Activated effector memory CD4-positive, alpha-beta T cell treated with Interleukin-2 at 50 U/mL for 16 hours (primary cell): ENCODE measurements at regions not wholly inside any gene's neighbourhood (a gene's known extent, or its start where the extent isn't known, plus 50 kb on each side); places are given as distances from the start of the nearest gene placed in this dataset.
"Not testable (repeated sequence)": the region's sequence is repeated elsewhere in the genome, so short reads cannot be mapped to it uniquely, and the experiment has no call there.

Source experiments
- DNase-seq: peaks from one replicate; pipeline ENCODE4 v3.0.0-alpha.2; 2020

DNA sequence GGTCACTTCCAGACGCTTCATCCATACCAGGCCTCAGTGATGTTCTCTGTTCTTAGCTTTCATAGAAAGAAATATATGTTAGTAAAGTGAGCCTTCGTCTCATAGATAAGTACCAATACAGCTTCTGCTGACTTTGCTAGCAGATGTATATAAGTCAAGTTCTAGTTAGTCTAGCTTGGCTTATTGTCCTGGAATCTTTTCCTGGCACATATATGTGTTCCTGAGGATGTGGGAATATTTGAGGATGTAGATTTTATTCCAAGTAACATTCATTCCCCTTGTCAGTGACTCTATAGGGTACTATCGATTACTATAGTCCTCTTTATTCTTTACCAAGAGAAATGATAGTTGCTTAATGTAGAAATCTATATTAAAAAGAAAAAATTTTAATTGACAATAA lies 135.2 kb upstream of the FAM9C start:
- no peak for DNase-seq

- DNase-seq, result no peak
These were observed 134.7 kb upstream of the FAM9C start for GRCh38 chrX:13179100-13179499.

GRCh38 chrX:13177921-13178566 lies 133.6 kb upstream of the FAM9C start:
- DNase-seq, result no peak

- no peak for DNase-seq
These were observed 130.6 kb upstream of the FAM9C start for GRCh38 chrX:13175056-13175455.

DNA sequence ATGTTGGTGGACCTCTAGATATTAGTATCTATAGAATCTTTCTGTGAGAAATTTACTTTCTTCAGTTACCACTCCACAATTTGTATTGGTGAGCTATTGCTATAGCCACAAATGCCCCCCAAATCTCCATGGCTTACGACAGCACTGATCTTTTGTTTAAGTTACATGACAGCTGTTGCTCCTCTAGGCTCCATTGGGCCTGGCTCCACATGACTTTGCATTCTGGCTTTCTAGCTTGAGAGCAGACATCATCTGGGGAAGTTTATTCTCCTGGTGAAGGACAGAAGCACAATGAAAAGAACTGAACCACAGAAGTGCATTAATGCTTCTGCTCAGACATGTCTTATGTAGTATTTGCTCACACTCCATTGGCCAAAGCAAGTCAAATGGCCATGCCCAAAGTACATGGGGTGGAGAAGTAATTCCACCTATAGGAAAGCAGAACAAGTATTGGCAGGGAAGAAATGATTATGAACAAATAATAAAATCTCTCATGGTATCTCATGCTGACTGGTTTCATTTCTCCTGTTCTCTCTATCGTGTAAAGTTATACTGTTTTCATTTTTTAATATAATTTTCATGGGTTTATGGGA lies 126.6 kb upstream of the FAM9C start:
- DNase-seq, result no peak

DNA sequence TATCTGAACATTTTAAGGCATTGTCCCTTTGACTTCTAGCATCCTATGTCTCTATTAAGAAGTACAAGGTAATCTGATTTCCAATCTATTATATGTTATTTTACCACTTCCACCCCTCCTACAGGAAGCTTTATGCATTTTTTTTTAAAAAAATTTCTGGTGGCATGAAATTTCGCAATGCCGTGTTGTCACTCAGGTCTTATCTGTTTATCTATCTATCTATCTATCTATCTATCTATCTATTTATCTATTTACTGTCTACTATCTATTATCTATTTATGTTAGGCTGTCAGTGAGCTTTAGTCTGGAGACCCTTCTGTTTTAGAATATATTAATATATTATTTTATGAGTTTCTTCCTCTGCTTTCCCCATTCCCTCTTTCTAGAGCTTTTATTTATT lies 125.3 kb upstream of the FAM9C start:
- DNase-seq, result no peak

DNA sequence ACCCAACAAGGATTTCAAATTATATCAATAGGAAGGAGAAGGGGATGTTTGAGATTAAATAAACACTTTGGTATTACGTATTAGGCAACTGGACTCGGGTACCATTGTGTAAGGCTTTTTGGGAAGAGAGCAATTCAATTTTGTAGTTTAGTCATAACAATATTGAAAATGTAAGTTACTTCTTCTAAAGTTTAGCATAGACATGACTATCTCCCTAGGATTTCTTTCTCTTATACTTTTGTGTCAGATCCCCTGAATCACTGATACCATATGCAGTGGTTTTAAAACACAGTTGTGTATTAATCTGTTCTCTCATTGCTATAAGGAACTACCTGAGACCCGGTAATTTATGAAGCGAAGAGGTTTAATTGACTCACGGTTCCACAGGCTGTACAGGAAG lies 123.8 kb upstream of the FAM9C start:
- no peak for DNase-seq

DNA sequence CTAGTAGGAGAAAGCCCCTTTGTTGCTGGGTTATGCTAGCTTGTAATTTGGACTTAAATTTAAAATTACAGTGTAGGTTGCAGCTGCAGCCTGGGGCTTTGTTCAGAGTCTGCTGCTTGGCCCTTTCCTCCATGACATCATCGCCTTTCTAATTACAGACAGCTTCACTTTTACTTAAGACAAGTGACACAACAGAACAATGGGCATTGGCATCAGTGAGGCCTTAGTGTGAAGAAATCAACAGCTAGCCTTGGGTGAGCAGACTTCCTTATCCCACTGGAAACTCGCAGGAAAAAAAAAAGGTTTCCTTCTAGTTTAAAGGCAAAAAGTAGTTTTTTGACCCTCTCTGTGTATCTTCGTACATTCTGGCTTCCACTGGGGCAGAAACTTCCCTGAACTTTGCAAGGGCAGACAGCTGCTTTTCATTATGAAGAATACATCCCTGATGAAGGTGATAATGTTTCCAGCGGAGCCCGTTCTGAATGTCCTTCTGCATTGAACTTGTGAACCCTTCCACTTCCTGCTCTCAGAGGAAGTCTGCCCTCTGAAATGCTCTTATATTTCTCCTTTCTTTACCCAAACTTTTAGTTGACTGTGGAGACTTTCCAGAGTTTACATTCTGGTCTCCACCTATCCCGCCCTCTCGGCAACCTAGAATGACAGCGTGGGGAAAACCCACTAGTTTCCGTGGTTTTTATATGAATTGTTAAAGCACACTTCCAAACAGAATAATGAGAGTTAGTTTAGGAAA lies 123.2 kb upstream of the FAM9C start:
- no peak for DNase-seq

DNA sequence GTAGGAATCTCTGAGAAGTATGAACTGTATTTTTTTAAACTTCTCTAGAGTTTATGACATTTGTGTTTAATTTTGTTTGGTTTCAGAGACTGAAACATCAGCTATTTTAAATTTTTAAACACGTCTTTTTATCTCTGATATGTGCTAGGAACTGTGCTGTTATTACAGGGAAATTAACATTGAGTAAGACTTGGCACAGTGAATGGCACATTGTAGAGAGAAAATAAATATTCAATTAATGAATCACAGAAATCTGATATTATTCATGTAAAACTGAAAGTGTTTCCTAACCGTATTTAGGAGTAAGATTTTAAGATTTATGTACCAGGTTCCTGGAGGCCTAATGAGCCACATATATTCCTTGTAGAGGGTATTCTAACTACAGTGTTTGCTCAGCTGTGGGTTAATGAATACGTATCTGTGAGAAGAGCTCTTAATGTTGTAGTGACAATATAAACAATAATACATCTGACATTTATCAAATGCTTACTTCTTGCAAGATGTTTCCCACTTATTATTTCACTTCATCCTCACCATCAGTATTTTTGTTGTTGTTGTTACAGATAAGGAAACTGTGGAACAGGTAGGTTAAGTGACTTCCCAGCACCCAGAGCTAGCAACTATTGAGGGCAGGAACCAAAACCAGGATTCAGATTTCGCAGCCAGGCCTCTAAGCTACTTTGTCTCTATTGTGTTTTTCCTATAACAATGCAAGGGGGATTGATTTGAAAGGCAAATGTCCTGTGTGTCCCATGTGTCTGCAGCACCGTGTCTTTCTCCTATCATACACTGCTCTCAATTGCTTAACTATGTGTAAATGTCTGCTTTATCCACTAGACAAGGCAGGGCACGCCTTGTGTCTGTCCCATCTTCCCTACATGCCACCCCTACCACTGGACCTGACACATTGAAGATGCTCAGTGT lies 121.1 kb upstream of the FAM9C start:
- no peak for DNase-seq

DNA sequence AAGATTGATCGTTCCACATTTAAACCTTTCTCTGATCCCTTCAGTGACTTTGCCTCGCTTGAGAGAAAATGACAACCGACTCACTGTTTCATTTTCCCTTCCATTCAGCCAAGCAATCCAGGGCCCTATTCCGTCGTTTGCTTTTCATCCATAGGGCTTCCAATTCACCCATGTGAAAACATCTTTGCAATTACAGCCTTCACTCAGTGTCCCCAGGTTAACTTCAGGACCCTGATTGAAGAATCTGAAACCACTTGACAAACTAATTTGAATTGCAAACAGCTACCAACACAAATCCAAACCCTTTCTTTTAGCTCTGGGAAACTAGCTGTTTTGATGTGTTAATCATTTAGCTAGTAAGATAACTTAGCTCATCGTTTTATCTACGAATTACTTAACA lies 120.2 kb upstream of the FAM9C start:
- DNase-seq, result no peak

DNA sequence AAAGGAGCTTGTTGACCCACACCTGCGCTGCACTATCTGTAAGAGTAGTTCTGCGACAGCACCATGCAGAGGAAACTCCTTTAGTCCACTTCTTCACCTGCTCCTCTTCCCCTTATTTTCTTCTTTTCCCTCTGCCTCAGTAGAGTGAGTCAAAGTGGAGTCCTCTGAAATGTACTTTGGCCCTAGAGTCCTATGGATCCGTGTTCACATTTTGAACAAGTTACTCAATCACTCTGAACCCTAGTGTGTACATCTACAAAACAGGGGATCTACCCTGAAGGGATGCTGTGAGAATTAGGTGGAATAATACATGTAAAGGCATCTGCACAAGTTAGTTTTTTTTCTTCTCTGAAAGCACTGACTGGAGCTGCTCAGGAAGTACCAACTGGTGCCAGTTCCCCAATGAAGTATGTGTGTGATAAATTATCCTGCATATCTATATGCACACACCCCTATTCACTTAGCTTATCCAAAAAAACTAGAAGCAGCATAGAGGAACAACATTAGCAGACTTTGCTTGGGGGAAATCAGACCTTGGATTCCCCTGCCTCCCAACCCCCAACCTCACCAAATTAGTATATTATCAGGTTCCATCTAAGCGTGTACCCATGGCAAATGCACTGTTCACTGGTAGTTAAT lies 118.5 kb upstream of the FAM9C start:
- no peak for DNase-seq

GRCh38 chrX:13159886-13160285 lies 115.5 kb upstream of the FAM9C start:
- DNase-seq, result no peak

DNA sequence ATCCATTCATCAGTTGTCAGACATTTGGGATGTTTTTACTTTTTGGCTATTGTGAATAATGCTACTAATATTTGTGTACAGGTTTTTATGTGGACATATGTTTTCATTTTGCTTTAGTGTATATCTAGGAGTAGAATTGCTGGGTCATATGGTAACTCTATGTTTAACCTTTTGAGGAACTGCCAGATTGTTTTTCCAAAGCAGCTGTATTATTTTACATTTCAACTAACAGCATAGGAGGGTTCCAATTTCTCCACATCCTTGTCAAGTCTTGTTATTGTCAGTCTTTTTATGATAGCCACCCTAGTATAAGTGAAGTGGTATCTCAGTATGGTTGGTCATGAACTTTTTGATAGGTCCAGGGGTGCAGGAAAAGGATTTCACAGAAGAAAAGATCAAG lies 114.5 kb upstream of the FAM9C start:
- no peak for DNase-seq

DNA sequence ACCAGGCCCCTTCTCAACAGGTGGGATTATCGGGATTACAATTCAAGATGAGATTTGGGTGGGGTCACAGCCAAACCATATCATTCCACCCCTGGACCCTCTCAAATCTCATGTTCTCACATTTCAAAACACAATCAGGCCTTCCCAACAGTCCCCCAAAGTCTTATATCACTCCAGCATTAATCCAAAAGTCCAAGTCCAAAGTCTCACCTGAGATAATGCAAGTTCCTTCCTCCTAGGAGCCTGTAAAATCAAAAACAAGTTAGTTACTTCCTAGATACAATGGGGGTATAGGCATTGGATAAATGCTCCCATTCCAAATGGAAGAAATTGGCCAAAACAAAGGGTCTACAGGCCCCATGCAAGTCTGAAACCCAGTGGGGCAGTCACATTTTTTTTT lies 111.1 kb upstream of the FAM9C start:
- DNase-seq, result not testable (repeated sequence)

- no peak for DNase-seq
These were observed 109.4 kb upstream of the FAM9C start for GRCh38 chrX:13153796-13154195.

DNA sequence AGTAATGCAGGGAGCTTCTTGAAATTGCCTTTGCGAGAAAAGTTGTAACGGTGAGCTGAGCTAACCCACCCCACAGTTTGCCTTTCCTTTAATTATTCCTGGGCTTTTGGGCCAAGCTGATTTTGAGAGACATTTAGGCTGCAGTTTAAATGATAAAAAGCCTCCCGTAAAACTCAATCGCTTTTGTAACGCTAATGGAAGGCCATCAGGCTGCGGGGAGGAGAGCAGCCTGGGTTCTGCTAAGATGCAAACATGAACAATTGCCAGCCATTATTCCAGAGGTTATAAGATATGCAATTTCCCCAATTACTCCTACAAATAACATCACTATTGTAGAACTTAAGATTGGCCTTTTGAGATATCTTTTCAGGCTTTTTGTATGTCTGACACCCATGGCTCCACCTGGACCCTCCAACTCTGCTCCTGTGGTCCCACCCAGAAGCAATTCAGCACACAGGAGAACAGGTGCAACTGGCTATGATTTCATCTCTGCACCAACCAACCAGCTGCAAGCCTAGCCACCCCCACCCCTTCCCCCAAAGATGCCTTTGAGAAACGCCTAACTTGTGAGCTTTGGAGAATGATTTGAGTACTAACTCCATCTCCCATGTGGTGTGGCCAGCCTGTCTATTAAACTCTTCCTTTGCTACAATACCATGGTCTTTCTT lies 108.2 kb upstream of the FAM9C start:
- no peak for DNase-seq

- no peak for DNase-seq
These were observed 107.6 kb upstream of the FAM9C start for GRCh38 chrX:13151828-13152517.

DNA sequence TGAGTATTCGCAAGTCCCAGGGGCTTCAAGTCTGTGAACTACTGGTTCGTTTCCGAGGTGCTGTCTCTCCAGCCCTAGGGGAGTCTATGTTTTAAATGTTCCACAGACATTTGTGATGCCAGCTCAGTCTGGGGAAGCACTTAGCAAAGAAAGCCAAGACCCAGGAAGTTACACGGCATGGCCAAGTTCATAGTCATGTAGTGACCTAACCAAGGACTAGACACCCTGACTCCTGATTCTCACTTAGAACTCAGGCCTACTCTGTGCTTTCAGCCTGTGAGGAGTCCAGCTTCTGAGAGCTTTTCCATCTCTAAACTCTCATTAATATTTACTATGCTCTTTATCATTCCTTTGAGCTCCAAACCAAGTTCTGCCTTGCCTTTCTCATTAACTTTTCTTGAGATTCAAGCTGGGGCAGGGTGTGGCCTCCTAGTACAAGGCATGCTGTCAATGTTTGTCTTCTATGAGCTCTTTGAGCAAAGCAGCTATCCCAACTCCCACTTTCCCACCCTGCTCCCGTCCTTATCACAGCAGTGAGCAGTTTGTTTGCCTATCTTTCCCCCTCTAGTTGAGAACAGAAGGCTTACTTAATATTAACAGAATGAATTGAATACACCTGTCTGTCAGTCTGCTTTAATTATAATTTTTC lies 105.4 kb upstream of the FAM9C start:
- no peak for DNase-seq

GRCh38 chrX:13147733-13148132 lies 103.3 kb upstream of the FAM9C start:
- DNase-seq, result no peak

DNA sequence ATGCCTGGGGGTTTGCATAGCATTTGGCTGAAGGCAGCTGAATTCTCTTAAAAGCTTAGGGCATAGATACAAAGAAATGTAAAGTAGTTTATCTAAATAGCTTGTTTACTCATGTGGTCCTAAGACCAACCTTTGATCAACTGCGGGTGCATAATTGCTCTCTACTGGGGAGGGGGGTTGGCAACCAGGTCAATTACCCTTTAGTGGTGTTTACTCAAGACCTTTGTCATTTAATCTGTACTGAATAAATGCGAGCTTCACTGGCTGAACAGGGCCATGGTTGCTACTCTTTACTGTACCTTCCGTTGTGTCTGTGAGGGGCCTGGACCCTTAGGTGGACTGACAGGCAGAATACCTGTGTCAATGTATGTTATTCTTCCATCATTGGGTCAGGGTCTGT lies 102.7 kb upstream of the FAM9C start:
- no peak for DNase-seq
